ENCODE measurements at regions not wholly inside any gene's neighbourhood (a gene's known extent, or its start where the extent isn't known, plus 50 kb on each side); places are given as distances from the start of the nearest gene placed in this dataset.

GRCh38 chr11:111019451-111019850 is 226.1 kb upstream of the POU2AF2 start:
- no peak for TF ChIP-seq CTCF (IDR thresholded peaks at IDR 0.05; ENCODE audit: unreplicated experiment)
- CTCF ChIA-PET: no interaction called here
- H3K27me3 Mint-ChIP-seq (ENCODE audit: unreplicated experiment): peaks cover 21% of the 10 kb centered on the region
- no peak overlapping the region for H3K4me3 Mint-ChIP-seq (ENCODE audit: low read depth, unreplicated experiment)
- intact Hi-C loops (cut with micrococcal nuclease; ENCODE audit: unreplicated experiment): no loop called here
- H3K4me1 Mint-ChIP-seq (ENCODE audit: low read depth, unreplicated experiment): no peaks in the 10 kb centered on the region
- DNase-seq: no peak
- no peaks in the 10 kb centered on the region for H3K9me3 Mint-ChIP-seq (ENCODE audit: low read depth, unreplicated experiment)
- no peaks in the 10 kb centered on the region for H3K36me3 Mint-ChIP-seq (ENCODE audit: insufficient read depth, unreplicated experiment)
- no TSS peak for BruUV-seq (replicated peaks)
- no peak overlapping the region for H3K27ac Mint-ChIP-seq (ENCODE audit: unreplicated experiment)

GRCh38 chr11:111018566-111018965 is 227.0 kb upstream of the POU2AF2 start:
- intact Hi-C loops (cut with micrococcal nuclease; ENCODE audit: unreplicated experiment): no loop called here
- no peak overlapping the region for H3K27ac Mint-ChIP-seq (ENCODE audit: unreplicated experiment)
- BruUV-seq (replicated peaks): no TSS peak
- H3K4me1 Mint-ChIP-seq (ENCODE audit: low read depth, unreplicated experiment): no peaks in the 10 kb centered on the region
- H3K9me3 Mint-ChIP-seq (ENCODE audit: low read depth, unreplicated experiment): no peaks in the 10 kb centered on the region
- TF ChIP-seq CTCF (IDR thresholded peaks at IDR 0.05; ENCODE audit: unreplicated experiment): no peak
- DNase-seq: no peak
- H3K4me3 Mint-ChIP-seq (ENCODE audit: low read depth, unreplicated experiment): no peak overlapping the region
- CTCF ChIA-PET: no interaction called here
- H3K36me3 Mint-ChIP-seq (ENCODE audit: insufficient read depth, unreplicated experiment): no peaks in the 10 kb centered on the region
- H3K27me3 Mint-ChIP-seq (ENCODE audit: unreplicated experiment): peaks cover 12% of the 10 kb centered on the region

DNA sequence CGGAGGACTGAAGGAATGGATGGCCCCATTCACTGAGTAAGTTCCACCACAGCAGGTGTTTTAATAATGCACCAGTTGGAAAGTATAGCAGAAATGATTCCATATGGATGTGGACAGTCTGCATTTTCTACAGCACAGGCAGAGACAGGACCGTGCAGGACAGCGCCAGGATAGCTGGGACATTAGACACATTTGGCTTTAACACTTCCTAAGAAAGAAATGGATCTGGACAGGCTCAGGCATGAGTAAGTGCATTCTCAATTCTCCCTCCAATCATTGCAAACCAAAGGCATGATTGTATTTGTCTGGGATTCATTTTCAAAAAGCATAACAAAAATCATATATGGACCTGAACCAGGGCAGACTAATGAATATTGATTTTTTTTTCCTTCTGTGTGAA is 233.0 kb upstream of the POU2AF2 start:
- no peak overlapping the region for H3K4me3 Mint-ChIP-seq (ENCODE audit: low read depth, unreplicated experiment)
- intact Hi-C loops (cut with micrococcal nuclease; ENCODE audit: unreplicated experiment): no loop called here
- no peaks in the 10 kb centered on the region for H3K36me3 Mint-ChIP-seq (ENCODE audit: insufficient read depth, unreplicated experiment)
- no TSS peak for BruUV-seq (replicated peaks)
- DNase-seq: no peak
- no peak for TF ChIP-seq CTCF (IDR thresholded peaks at IDR 0.05; ENCODE audit: unreplicated experiment)
- H3K9me3 Mint-ChIP-seq (ENCODE audit: low read depth, unreplicated experiment): no peaks in the 10 kb centered on the region
- no peak overlapping the region for H3K27ac Mint-ChIP-seq (ENCODE audit: unreplicated experiment)
- peaks cover 18% of the 10 kb centered on the region for H3K27me3 Mint-ChIP-seq (ENCODE audit: unreplicated experiment)
- CTCF ChIA-PET: no interaction called here
- H3K4me1 Mint-ChIP-seq (ENCODE audit: low read depth, unreplicated experiment): no peaks in the 10 kb centered on the region

DNA sequence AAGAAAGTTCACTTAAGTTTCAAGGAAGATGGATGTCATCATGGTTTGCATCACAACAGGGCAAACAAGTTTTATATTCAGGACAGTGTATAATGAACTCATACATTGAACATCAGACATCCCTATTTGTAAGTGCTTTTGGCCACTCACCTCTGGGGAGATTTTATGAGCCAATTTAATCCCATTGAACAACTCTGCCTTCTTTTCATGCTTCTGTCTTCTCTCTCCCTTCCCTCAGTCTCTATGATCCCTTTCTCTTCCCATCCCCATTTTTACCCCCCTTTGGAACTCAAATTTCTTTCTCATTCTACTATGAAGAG is 234.3 kb upstream of the POU2AF2 start:
- Mint-ChIP-seq H3K36me3 (ENCODE audit: insufficient read depth, unreplicated experiment) (no peaks in the 10 kb centered on the region), H3K4me1 (ENCODE audit: low read depth, unreplicated experiment) (no peaks in the 10 kb centered on the region), H3K27me3 (ENCODE audit: unreplicated experiment) (peaks cover 18% of the 10 kb centered on the region), H3K27ac (ENCODE audit: unreplicated experiment) (no peak overlapping the region), H3K4me3 (ENCODE audit: low read depth, unreplicated experiment) (no peak overlapping the region), H3K9me3 (ENCODE audit: low read depth, unreplicated experiment) (no peaks in the 10 kb centered on the region)
- no peak for DNase-seq
- TF ChIP-seq CTCF (IDR thresholded peaks at IDR 0.05; ENCODE audit: unreplicated experiment): no peak
- intact Hi-C loops (cut with micrococcal nuclease; ENCODE audit: unreplicated experiment): no loop called here
- no TSS peak for BruUV-seq (replicated peaks)
- CTCF ChIA-PET: no interaction called here

Measured in Calu3 (cell line).